Loucy (cell line): ENCODE measurements at regions not wholly inside any gene's neighbourhood (a gene's known extent, or its start where the extent isn't known, plus 50 kb on each side); places are given as distances from the start of the nearest gene placed in this dataset.

ENCODE experiments used
- H2AFZ ChIP-seq: fragments of 200-600 bp; sonication (generic); 2 replicates; pipeline ENCODE4 v1.6.0; 2016; ENCODE audit warnings: antibody characterized with exemption, mild to moderate bottlenecking, low read length, moderate library complexity
- H3F3A ChIP-seq: fragments of 200-600 bp; 2 replicates; pipeline ENCODE4 v1.6.0; 2016; ENCODE audit warnings: antibody characterized with exemption, low read depth, mild to moderate bottlenecking
- H3K27me3 ChIP-seq: fragments of 200-600 bp; sonication (generic); 2 replicates; pipeline ENCODE4 v1.6.1; 2014; ENCODE audit warnings: low read length, mild to moderate bottlenecking; ENCODE audit not compliant: insufficient read depth, poor library complexity, severe bottlenecking
- H3K36me3 ChIP-seq: fragments of 200-600 bp; sonication (generic); 2 replicates; pipeline ENCODE4 v1.6.1; 2016; ENCODE audit warnings: low read length; ENCODE audit not compliant: insufficient read depth
- H3K4me1 ChIP-seq: fragments of 200-600 bp; sonication (generic); 2 replicates; pipeline ENCODE4 v1.5.1; 2014; ENCODE audit warnings: low read length, mild to moderate bottlenecking; ENCODE audit not compliant: insufficient read depth, poor library complexity, severe bottlenecking
- H3K4me2 ChIP-seq: fragments of 200-600 bp; sonication (generic); 2 replicates; pipeline ENCODE4 v1.6.0; 2014; ENCODE audit warnings: antibody characterized with exemption, low read length, low read depth, mild to moderate bottlenecking; ENCODE audit not compliant: poor library complexity, severe bottlenecking
- H3K4me3 ChIP-seq: fragments of 200-600 bp; sonication (generic); 2 replicates; pipeline ENCODE4 v1.5.1; 2014; ENCODE audit warnings: low read length, mild to moderate bottlenecking, mixed read lengths; ENCODE audit not compliant: poor library complexity, severe bottlenecking
- H3K79me2 ChIP-seq: fragments of 200-600 bp; sonication (generic); 2 replicates; pipeline ENCODE4 v1.6.1; 2014; ENCODE audit warnings: low read length; ENCODE audit not compliant: insufficient read depth
- H3K9ac ChIP-seq: fragments of 200-600 bp; sonication (generic); 2 replicates; pipeline ENCODE4 v1.6.0; 2014; ENCODE audit warnings: mild to moderate bottlenecking, low read depth, low read length, moderate library complexity; ENCODE audit not compliant: poor library complexity, severe bottlenecking
- H3K9me2 ChIP-seq: fragments of 200-600 bp; sonication (generic); replicated peaks from 2 replicates; pipeline ENCODE4 v1.6.1; 2016; ENCODE audit warnings: low read depth, low read length, mixed read lengths
- H3K9me3 ChIP-seq: fragments of 200-600 bp; sonication (generic); 2 replicates; pipeline ENCODE4 v1.6.1; 2014; ENCODE audit warnings: mild to moderate bottlenecking, antibody characterized with exemption, low read length, low read depth; ENCODE audit not compliant: insufficient read depth
- H4K20me1 ChIP-seq: fragments of 200-600 bp; sonication (generic); 2 replicates; pipeline ENCODE4 v1.6.0; 2014; ENCODE audit warnings: antibody characterized with exemption, low read length, mild to moderate bottlenecking; ENCODE audit not compliant: insufficient read depth, poor library complexity, severe bottlenecking
- CTCF ChIP-seq: fragments of 200-600 bp; sonication (generic); conservative IDR thresholded peaks from 2 replicates; pipeline ENCODE4 v1.5.1; 2014; ENCODE audit warnings: mild to moderate bottlenecking, antibody characterized with exemption, low read length
- EZH2phosphoT487 ChIP-seq: fragments of 200-600 bp; IDR thresholded peaks from 2 replicates; pipeline ENCODE4 v1.6.1; 2018; ENCODE audit warnings: antibody characterized with exemption, mild to moderate bottlenecking, moderate library complexity, borderline replicate concordance

GRCh38 chr4:136650541-136651277 is 881.6 kb downstream of the PCDH18 start:
- Histone ChIP-seq H4K20me1 (no peaks in the 10 kb centered on the region), H2AFZ (no peak overlapping the region), H3K4me1 (no peaks in the 10 kb centered on the region), H3K36me3 (no peaks in the 10 kb centered on the region), H3K9me3 (no peaks in the 10 kb centered on the region), H3K4me3 (no peak overlapping the region), H3K79me2 (no peaks in the 10 kb centered on the region), H3K9ac (no peak overlapping the region), H3K4me2 (no peak overlapping the region), H3K9me2 (no peaks in the 10 kb centered on the region), H3K27me3 (no peaks in the 10 kb centered on the region), H3F3A (no peaks in the 10 kb centered on the region)
- TF ChIP-seq CTCF (no peak), EZH2phosphoT487 (no peak)

- H3K9ac ChIP-seq: no peak overlapping the region
- no peak overlapping the region for H2AFZ ChIP-seq
- no peak overlapping the region for H3K4me2 ChIP-seq
- H3K27me3 ChIP-seq: no peaks in the 10 kb centered on the region
- no peaks in the 10 kb centered on the region for H3F3A ChIP-seq
- no peaks in the 10 kb centered on the region for H3K36me3 ChIP-seq
- TF ChIP-seq CTCF (no peak), EZH2phosphoT487 (no peak)
- H3K4me1 ChIP-seq: no peaks in the 10 kb centered on the region
- no peak overlapping the region for H3K4me3 ChIP-seq
- H3K9me2 ChIP-seq: no peaks in the 10 kb centered on the region
- H3K9me3 ChIP-seq: no peaks in the 10 kb centered on the region
- H3K79me2 ChIP-seq: no peaks in the 10 kb centered on the region
- no peaks in the 10 kb centered on the region for H4K20me1 ChIP-seq
Measured at GRCh38 chr4:136644279-136644678, 888.0 kb downstream of the PCDH18 start.

DNA sequence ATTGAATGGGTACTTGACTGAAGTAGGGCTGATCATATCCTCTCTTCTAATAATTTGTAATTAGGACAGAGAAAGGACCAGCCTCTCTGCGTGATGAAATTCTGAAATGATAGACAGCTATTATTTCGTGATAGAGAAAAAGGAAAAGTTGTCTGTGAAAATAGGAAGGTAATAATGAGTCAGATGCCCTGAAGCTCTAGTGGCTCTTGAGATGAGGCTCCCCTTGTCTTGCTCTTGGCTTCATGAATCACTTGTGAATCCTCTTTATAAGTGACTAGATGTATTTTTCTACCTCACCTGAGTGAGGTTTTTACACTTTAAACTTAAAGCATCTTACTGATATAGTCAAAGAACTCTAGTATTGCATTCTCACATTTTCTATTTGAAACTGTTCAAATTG is 888.9 kb downstream of the PCDH18 start:
- Histone ChIP-seq H3K4me1 (no peaks in the 10 kb centered on the region), H3K36me3 (no peaks in the 10 kb centered on the region), H3K9me3 (no peaks in the 10 kb centered on the region), H3K27me3 (no peaks in the 10 kb centered on the region), H3K9me2 (no peaks in the 10 kb centered on the region), H3K4me2 (no peak overlapping the region), H4K20me1 (no peaks in the 10 kb centered on the region), H3F3A (no peaks in the 10 kb centered on the region), H3K79me2 (no peaks in the 10 kb centered on the region), H3K9ac (no peak overlapping the region), H2AFZ (no peak overlapping the region), H3K4me3 (no peak overlapping the region)
- TF ChIP-seq EZH2phosphoT487 (no peak), CTCF (no peak)
